ENCODE measurements at regions not wholly inside any gene's neighbourhood (a gene's known extent, or its start where the extent isn't known, plus 50 kb on each side); places are given as distances from the start of the nearest gene placed in this dataset.

DNA sequence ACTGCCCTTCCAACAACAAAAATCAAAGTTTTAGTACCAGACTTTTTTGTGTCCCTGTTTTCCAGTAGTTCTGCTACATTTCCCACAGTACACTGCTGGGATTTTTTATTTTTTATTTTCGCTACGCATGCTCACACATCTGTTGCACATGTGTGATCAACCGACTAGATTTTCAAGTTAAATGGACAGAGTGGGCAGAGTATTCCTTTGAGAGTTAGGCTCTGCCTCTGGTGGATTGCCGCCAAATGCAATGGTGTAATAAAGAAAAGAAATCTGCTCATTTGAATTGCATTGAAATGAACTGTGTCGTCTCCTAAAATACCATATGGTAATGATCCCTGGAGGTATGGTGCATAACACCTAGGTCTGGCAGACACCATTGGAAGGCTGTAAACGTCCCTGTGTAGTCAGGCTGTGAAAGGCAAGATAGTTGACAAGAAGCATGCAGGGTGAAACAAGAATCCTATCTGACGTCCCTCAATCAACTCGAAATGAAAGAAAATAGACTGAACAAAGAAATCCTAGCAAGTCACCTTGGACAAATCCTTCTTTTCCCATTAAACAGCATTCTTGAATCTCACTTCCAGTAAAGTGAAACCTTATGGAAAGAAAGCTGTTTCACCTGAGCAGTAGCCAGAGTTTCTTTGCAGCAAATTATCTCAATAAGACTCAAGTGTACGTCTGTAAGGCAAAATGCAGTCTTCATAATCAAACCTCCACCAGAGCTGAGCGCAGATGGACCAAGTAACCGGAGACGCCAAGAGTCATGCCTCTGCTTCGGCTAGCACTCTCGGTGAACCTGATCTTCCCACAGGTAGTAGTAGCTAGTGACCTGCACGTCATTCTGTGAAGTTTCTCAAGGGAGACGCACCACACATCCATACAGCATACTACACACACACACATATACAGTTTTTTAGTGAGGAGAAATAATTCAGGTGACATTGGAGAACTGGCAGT is 357.3 kb downstream of the CRPPA start:
- TF ChIP-seq, protein P1, sequence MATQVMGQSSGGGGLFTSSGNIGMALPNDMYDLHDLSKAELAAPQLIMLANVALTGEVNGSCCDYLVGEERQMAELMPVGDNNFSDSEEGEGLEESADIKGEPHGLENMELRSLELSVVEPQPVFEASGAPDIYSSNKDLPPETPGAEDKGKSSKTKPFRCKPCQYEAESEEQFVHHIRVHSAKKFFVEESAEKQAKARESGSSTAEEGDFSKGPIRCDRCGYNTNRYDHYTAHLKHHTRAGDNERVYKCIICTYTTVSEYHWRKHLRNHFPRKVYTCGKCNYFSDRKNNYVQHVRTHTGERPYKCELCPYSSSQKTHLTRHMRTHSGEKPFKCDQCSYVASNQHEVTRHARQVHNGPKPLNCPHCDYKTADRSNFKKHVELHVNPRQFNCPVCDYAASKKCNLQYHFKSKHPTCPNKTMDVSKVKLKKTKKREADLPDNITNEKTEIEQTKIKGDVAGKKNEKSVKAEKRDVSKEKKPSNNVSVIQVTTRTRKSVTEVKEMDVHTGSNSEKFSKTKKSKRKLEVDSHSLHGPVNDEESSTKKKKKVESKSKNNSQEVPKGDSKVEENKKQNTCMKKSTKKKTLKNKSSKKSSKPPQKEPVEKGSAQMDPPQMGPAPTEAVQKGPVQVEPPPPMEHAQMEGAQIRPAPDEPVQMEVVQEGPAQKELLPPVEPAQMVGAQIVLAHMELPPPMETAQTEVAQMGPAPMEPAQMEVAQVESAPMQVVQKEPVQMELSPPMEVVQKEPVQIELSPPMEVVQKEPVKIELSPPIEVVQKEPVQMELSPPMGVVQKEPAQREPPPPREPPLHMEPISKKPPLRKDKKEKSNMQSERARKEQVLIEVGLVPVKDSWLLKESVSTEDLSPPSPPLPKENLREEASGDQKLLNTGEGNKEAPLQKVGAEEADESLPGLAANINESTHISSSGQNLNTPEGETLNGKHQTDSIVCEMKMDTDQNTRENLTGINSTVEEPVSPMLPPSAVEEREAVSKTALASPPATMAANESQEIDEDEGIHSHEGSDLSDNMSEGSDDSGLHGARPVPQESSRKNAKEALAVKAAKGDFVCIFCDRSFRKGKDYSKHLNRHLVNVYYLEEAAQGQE (IDR thresholded peaks at IDR 0.05; ENCODE audit: unreplicated experiment): no peak
- no peak for TF ChIP-seq ZNF114 (CRISPR knock-in tag; IDR thresholded peaks at IDR 0.05)
- TF ChIP-seq EZH2 (IDR thresholded peaks at IDR 0.05; ENCODE audit: low read depth, unreplicated experiment): no peak
- DNase-seq (ENCODE audit: low spot score) (no peak), ATAC-seq (no peak)
- Histone ChIP-seq H3F3A (replicated peaks; ENCODE audit: low read depth) (no peaks in the 10 kb centered on the region), H3K27ac (ENCODE audit: low read depth) (no peak overlapping the region), H3K4me1 (ENCODE audit: insufficient read depth) (peaks cover 8% of the 10 kb centered on the region), H3K4me2 (no peak overlapping the region), H3K9me2 (ENCODE audit: insufficient read depth) (no peaks in the 10 kb centered on the region; the same call in 1 of the 2 replicates), H2AFZ (0 out of 2 replicates have a peak overlapping the region, but pooled peaks have one; percentile 53), H3K4me3 (no peak overlapping the region), H3K79me2 (replicated peaks; ENCODE audit: insufficient read depth) (no peaks in the 10 kb centered on the region), H4K20me1 (replicated peaks; ENCODE audit: insufficient read depth) (no peaks in the 10 kb centered on the region), H3K27me3 (ENCODE audit: insufficient read depth) (no peaks in the 10 kb centered on the region), H3K36me3 (ENCODE audit: insufficient read depth) (no peaks in the 10 kb centered on the region)
- Mint-ChIP-seq H3K27ac (no peak overlapping the region), H3K27me3 (ENCODE audit: insufficient read depth, low read depth, poor library complexity) (no peaks in the 10 kb centered on the region), H3K36me3 (ENCODE audit: low read depth) (no peaks in the 10 kb centered on the region), H3K4me3 (no peak overlapping the region), H3K9me3 (no peaks in the 10 kb centered on the region), H3K4me1 (peaks cover 20% of the 10 kb centered on the region; the same call in 2 of the 3 replicates)

DNA sequence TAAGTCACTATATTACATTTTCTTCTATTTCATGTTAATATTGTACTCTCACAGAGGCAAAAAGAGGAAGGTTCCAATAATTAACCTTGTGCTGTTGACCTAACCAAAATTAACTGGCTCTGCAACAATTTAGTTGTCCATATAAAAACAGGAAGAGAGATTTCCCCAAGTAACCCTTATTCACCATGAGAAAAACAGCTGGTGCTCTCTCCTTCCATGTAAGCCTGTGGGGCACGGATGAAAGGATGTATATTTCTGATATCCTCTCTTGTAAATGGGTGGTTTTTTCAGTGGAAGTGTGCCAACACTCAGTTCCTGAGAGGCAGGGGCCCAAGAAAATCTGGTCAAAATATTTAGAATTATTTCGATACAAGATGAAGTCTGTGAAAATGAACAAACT is 358.1 kb downstream of the CRPPA start:
- H3K9me2 ChIP-seq (ENCODE audit: insufficient read depth): no peaks in the 10 kb centered on the region; the same call in 1 of the 2 replicates
- DNase-seq (ENCODE audit: low spot score) (no peak), ATAC-seq (no peak)
- H3K36me3 ChIP-seq (ENCODE audit: insufficient read depth): no peaks in the 10 kb centered on the region
- H3K4me1 ChIP-seq (ENCODE audit: insufficient read depth): peaks cover 8% of the 10 kb centered on the region
- no peaks in the 10 kb centered on the region for H3K36me3 Mint-ChIP-seq (ENCODE audit: low read depth)
- H3K27me3 Mint-ChIP-seq (ENCODE audit: insufficient read depth, low read depth, poor library complexity): no peaks in the 10 kb centered on the region
- H3K27ac Mint-ChIP-seq: no peak overlapping the region
- no peaks in the 10 kb centered on the region for H3K9me3 Mint-ChIP-seq
- no peak overlapping the region for H3K4me3 Mint-ChIP-seq
- no peaks in the 10 kb centered on the region for H3F3A ChIP-seq (replicated peaks; ENCODE audit: low read depth)
- no peak overlapping the region for H3K27ac ChIP-seq (ENCODE audit: low read depth)
- H2AFZ ChIP-seq: no peak overlapping the region
- H3K79me2 ChIP-seq (replicated peaks; ENCODE audit: insufficient read depth): no peaks in the 10 kb centered on the region
- no peaks in the 10 kb centered on the region for H4K20me1 ChIP-seq (replicated peaks; ENCODE audit: insufficient read depth)
- H3K4me2 ChIP-seq: no peak overlapping the region
- H3K27me3 ChIP-seq (ENCODE audit: insufficient read depth): no peaks in the 10 kb centered on the region
- peaks cover 20% of the 10 kb centered on the region; the same call in 2 of the 3 replicates for H3K4me1 Mint-ChIP-seq
- H3K4me3 ChIP-seq: no peak overlapping the region
- no peak for TF ChIP-seq EZH2 (IDR thresholded peaks at IDR 0.05; ENCODE audit: low read depth, unreplicated experiment)
- TF ChIP-seq JUNB (IDR thresholded peaks at IDR 0.05; ENCODE audit: unreplicated experiment): no peak
- TF ChIP-seq, protein P2, sequence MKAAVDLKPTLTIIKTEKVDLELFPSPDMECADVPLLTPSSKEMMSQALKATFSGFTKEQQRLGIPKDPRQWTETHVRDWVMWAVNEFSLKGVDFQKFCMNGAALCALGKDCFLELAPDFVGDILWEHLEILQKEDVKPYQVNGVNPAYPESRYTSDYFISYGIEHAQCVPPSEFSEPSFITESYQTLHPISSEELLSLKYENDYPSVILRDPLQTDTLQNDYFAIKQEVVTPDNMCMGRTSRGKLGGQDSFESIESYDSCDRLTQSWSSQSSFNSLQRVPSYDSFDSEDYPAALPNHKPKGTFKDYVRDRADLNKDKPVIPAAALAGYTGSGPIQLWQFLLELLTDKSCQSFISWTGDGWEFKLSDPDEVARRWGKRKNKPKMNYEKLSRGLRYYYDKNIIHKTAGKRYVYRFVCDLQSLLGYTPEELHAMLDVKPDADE (IDR thresholded peaks at IDR 0.05): no peak
- no peak for TF ChIP-seq POLR2AphosphoS5 (IDR thresholded peaks at IDR 0.05; ENCODE audit: low read depth)
- TF ChIP-seq ZNF114 (CRISPR knock-in tag; IDR thresholded peaks at IDR 0.05): no peak
- no peak for TF ChIP-seq CREB1 (CRISPR knock-in tag; IDR thresholded peaks at IDR 0.05; ENCODE audit: low read depth)
- TF ChIP-seq, protein P3, sequence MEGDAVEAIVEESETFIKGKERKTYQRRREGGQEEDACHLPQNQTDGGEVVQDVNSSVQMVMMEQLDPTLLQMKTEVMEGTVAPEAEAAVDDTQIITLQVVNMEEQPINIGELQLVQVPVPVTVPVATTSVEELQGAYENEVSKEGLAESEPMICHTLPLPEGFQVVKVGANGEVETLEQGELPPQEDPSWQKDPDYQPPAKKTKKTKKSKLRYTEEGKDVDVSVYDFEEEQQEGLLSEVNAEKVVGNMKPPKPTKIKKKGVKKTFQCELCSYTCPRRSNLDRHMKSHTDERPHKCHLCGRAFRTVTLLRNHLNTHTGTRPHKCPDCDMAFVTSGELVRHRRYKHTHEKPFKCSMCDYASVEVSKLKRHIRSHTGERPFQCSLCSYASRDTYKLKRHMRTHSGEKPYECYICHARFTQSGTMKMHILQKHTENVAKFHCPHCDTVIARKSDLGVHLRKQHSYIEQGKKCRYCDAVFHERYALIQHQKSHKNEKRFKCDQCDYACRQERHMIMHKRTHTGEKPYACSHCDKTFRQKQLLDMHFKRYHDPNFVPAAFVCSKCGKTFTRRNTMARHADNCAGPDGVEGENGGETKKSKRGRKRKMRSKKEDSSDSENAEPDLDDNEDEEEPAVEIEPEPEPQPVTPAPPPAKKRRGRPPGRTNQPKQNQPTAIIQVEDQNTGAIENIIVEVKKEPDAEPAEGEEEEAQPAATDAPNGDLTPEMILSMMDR (conservative IDR thresholded peaks at IDR 0.05; ENCODE audit: low read depth in 2 of 2): no peak

All from GM23338 (cell line).